ENCODE measurements at regions not wholly inside any gene's neighbourhood (a gene's known extent, or its start where the extent isn't known, plus 50 kb on each side); places are given as distances from the start of the nearest gene placed in this dataset.
"Not testable (repeated sequence)": the region's sequence is repeated elsewhere in the genome, so short reads cannot be mapped to it uniquely, and the experiment has no call there.

- Histone ChIP-seq H3K27ac (peak overlapping the region in 3 of 21 experiments; percentile 28 to 42 (median 33)), H3K4me3 (no peak overlapping the region)
Measured at GRCh38 chr13:33636955-33637670, 180.8 kb upstream of the RFC3 start.

DNA sequence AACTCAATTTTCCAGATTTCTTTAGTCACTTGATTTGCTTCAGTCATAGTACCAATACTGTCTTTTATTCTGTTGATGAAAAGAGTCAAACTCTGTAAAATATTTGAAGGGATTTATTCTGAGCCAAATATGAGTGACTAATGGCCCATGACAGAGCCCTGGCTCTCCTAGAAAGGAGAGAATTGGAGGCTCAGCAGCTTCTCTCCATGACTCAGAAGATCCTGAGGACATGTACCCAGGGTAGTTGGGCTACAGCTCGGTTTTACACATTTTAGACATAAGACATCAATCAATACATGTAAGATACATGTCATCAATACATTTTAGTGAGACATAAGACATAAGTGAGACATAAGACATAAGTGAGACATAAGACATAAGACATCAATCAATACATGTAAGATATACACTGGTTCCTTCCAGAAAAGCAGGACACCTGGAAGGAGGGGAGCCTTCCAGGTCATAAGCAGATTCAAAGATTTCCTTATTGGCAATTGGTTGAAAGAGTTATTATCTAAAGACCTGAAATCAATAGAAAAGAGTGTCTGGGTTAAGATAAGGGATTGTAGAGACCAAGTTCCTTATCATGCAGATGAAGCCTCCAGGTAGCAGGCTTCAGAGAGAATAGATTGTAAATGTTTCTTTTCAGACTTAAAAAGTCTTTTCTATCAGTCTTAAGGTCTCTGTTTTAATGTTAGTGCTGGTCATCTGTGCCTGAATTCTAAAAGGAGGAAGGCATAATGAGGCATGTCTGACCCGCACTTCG lies 179.8 kb upstream of the RFC3 start:
- Histone ChIP-seq H3K27ac (peak overlapping the region in 5 of 21 experiments; percentile 20 to 57 (median 51)), H3K4me3 (no peak overlapping the region)

DNA sequence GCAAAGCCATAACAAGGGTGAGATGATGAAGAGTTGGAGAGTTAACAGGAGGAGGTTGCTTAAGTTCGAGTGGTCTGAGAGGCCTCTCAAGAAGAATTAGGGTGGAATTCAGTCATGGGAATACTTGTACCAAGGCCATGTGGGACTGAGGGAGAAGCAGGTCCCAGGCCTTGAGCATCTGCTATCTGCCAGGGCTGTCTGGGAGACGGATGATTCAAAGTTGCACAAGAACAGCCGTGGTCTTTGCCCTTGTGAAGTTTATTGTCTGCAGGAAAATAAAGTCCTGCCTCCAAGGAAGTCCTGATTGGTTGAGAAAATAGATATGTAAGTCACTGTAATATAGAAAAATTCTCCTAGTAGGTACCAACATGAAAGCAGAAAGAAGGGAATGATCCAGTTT lies 178.8 kb upstream of the RFC3 start:
- H3K27ac ChIP-seq = peak overlapping the region in 3 of 21 experiments; percentile 37 to 57 (median 54)
- H3K4me3 ChIP-seq = no peak overlapping the region

DNA sequence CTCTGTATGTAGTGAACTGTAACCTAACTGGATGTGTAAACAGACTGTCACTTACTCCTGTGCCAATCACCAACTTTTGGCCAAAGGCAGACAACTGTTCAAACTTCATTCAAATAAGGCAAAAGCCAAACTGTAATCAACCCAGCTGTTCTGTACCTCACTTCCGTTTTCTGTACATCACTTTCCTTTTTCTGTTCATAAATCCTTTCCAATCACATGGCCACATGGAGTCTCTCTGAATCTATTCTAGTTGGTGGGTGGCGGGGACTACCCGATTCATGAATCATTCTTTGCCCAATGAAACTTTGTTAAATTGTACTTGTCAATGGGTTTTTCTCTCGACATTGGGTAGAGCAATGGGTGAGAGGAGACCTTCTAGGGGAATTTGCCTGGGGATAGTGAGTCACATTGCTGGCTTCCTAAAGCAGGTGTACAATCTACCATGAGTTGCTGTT lies 178.3 kb upstream of the RFC3 start:
- H3K27ac ChIP-seq = peak overlapping the region in 3 of 21 experiments; percentile 21 to 37 (median 23)

DNA sequence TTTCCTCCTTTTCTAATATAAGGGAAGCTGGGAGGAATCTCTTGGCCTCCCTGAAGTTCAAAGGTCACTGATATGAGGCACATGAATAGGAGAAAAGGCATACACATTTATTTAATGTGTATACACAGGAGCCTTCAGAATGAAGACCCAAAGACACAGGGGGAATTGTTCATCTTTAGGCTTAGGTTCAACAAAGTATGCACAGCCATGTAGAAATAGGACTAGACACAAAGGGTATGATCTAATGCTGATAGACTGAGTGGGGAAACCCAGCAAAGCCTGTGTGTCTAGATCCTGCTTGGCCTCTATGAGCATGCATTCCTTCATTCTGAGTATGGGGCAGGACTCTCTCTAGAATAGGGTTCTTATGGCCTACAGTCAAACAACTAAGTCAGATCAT lies 177.1 kb upstream of the RFC3 start:
- H3K27ac ChIP-seq = no peak overlapping the region
- no peak overlapping the region for H3K4me3 ChIP-seq

More for the DNA sequence above, 178.3 kb upstream of the RFC3 start:
- no peak overlapping the region for H3K4me3 ChIP-seq

DNA sequence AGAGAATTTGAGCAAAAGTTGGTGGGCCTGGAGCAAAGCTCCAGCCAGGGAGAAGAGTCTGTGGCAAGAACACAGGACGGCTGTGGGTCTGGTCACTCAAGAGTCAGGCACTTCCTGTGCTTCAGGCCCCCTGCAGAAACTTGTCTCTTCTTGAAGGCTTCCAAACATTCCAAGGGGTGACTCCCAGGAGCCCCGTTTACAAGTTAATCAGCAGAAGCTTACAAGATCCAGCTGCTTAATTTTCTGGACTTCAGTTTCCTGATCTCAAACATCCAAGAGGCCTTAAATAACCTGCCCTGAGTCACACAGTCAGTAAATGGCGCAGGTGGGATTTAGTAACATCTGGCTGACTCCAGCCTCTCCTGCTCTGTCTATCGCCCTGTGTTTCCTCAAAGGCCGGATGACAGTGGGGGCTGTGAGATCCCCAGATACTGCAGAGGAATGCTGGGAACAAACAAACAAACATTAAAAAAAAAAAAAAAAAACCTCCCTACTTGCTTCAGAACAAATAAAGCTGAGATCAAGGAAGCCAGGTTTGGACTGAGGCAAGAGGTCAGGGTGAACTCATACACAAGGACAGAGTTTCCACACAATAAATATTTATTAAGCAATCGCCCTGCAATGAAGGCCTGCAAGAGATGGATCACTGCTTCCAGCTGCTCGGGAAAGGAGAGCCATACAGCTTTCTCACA lies 175.4 kb upstream of the RFC3 start:
- peak overlapping the region in 8 of 21 experiments; percentile 3 to 57 (median 24) for H3K27ac ChIP-seq
- no peak overlapping the region for H3K4me3 ChIP-seq

GRCh38 chr13:33644581-33645543 lies 173.1 kb upstream of the RFC3 start:
- peak overlapping the region in 9 of 21 experiments; percentile 5 to 59 (median 37) for H3K27ac ChIP-seq
- no peak overlapping the region for H3K4me3 ChIP-seq

- H3K27ac ChIP-seq = peak overlapping the region in 3 of 21 experiments; percentile 5 to 50 (median 44)
- no peak overlapping the region for H3K4me3 ChIP-seq
Measured at GRCh38 chr13:33645591-33646554, 172.1 kb upstream of the RFC3 start.

DNA sequence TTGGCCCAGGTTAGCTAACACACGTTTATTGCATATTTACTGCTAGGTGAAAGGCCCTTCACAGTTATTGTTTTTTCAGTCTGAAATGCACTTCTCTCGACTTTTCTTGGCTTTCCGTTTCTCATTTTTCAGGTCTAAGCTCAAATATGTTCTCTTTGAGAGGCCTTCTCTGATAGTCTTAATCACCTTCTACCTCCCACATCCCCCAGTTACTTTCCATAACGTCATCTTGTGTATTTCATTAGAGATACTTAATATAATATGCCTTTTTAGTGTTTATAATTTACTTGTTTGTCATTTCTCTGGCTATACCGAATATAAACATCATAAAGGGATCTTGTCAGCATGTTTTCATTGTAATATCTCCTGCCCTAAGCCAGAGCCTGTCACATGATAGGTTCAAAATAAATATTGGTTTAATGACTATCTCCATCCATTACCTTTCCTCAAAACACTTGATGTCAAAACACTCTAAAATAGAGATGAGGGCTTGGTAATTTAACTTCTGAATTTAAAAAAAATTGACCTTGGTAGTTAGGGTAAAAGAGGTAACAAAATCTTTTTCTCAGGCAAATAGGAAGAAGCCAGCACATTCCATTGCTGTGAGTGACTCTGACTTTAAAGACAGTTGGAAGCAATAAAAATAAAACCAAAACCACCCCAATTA lies 168.6 kb upstream of the RFC3 start:
- Histone ChIP-seq H3K4me3 (no peak overlapping the region), H3K27ac (peak overlapping the region in 1 of 21 experiments; percentile 8)

DNA sequence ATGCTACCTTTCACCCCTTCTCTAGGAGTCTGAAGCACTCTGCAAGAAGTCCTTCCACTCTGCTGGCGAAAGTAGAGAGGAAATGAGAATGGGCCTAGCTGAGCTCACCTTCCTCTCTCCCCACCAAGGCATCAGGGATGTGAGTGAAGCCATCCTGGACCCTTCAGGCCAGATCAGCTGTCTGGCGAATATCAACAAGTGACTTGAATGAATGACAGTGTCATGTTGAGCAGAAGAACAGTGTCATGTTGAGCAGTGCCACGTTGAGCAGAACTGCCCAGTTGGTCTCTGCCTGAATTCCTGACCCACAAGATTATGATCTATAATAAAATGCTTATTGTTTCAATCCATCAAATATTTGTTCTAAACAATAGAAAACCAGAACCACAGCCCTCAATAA lies 166.2 kb upstream of the RFC3 start:
- Histone ChIP-seq H3K4me3 (no peak overlapping the region), H3K27ac (peak overlapping the region in 2 of 21 experiments; percentile 17 to 38)

GRCh38 chr13:33657274-33657673 lies 160.7 kb upstream of the RFC3 start:
- Histone ChIP-seq H3K4me3 (no peak overlapping the region), H3K27ac (no peak overlapping the region)

- H3K4me3 ChIP-seq = no peak overlapping the region
- no peak overlapping the region for H3K27ac ChIP-seq
Measured at GRCh38 chr13:33659466-33659865, 158.5 kb upstream of the RFC3 start.

DNA sequence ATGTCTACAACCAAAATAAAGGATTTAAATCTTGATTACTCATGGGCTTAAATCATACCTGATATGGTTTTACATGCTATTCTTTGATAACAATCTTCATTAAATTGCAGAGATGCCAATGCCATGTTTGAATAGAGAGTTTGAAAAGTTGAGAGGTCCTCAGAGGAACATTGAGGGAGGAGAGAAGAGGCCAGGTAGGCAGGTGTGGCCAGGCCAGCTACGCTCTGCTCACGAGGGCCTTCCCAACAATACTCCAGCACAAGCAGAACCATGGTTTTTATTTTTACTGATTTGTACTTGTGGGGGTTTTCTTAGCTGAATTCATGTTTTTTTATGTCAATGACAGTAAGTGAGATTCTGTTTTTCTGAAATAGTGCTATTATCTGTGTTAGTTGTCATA lies 158.1 kb upstream of the RFC3 start:
- no peak overlapping the region for H3K4me3 ChIP-seq
- H3K27ac ChIP-seq = no peak overlapping the region

DNA sequence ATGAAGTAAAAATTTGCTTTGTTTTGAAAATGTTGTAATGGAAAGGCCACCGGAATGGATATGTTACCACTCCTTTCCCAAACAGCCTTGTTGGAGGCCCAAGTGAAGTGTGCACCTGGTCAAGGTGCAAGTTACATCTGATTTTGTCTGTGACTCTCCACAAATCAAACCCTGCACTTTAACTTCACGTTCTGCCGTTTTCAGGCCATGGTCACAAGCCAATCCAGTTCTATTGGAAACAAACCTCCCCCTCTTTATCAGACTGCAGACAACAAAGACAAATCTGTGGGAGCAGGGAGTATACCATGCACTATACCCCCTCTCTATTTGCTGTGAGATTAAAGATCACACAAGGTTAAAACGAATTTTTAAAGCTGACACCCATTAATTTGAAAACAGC lies 155.6 kb upstream of the RFC3 start:
- Histone ChIP-seq H3K27ac (no peak overlapping the region), H3K4me3 (no peak overlapping the region)

GRCh38 chr13:33665626-33666175 lies 152.2 kb upstream of the RFC3 start:
- Histone ChIP-seq H3K4me3 (no peak overlapping the region), H3K27ac (no peak overlapping the region)

GRCh38 chr13:33671560-33671959 lies 146.4 kb upstream of the RFC3 start:
- Histone ChIP-seq H3K27ac (no peak overlapping the region), H3K4me3 (no peak overlapping the region)

DNA sequence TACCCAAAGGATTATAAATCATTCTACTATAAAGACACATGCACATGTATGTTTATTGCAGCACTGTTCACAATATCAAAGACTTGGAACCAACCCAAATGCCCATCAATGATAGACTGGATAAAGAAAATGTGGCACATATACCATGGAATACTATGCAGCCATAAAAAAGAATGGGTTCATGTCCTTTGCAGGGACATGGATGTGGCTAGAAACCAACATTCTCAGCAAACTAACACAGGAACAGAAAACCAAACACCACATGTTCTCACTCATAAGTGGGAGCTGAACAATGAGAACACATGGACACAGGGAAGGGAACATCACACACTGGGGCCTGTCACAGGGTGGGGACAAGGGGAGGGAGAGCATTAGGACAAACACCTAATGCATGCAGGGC lies 145.9 kb upstream of the RFC3 start:
- H3K27ac ChIP-seq = not testable (repeated sequence)

More for the DNA sequence above, 145.9 kb upstream of the RFC3 start:
- not testable (repeated sequence) for H3K4me3 ChIP-seq
